A673 (cell line): ENCODE measurements at regions not wholly inside any gene's neighbourhood (a gene's known extent, or its start where the extent isn't known, plus 50 kb on each side); places are given as distances from the start of the nearest gene placed in this dataset.

Experiments used
- CTCF ChIP-seq: fragments of 300-800, 200-600 bp; sonication (generic); conservative IDR thresholded peaks from 2 replicates; pipeline ENCODE4 v1.5.1; 2017; ENCODE audit warnings: low read depth, mild to moderate bottlenecking, antibody characterized with exemption, low read length, moderate library complexity, mixed read lengths
- EZH2 ChIP-seq: fragments of 200-600 bp; sonication (generic); IDR thresholded peaks from 2 replicates; pipeline ENCODE4 v1.6.1; 2017; ENCODE audit warnings: borderline replicate concordance, low read depth, mild to moderate bottlenecking, mixed read lengths, antibody characterized with exemption, low read length; ENCODE audit not compliant: poor library complexity, severe bottlenecking

DNA sequence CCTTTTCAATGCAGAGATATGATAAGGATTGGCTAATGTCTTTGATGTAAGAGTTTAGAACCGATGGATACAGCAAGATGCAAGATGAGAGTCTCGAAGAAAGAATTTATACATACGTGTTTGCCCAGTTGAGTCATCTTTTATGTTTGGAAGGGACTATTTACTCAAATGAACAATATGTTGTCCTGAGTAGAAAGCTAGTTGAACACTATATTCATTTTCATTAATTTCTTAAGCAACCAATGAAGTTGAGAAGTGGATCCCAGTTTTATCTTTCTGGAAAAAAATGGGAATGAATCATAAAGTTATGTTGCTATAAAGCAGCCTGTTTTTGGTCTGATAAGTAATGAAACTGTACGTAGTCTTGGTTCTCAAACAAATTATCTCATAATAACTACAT lies 1431.7 kb upstream of the FLRT2 start:
- TF ChIP-seq CTCF (no peak), EZH2 (no peak)
